ENCODE measurements at regions not wholly inside any gene's neighbourhood (a gene's known extent, or its start where the extent isn't known, plus 50 kb on each side); places are given as distances from the start of the nearest gene placed in this dataset.

- TF ChIP-seq CTCF (IDR thresholded peaks at IDR 0.05), result no peak
These were observed 185.5 kb downstream of the OLFM1 start for GRCh38 chr9:135273008-135273407.

- no peak for TF ChIP-seq CTCF (IDR thresholded peaks at IDR 0.05)
These were observed 187.7 kb downstream of the OLFM1 start for GRCh38 chr9:135275163-135275562.

- no peak for TF ChIP-seq CTCF (IDR thresholded peaks at IDR 0.05)
These were observed 188.3 kb downstream of the OLFM1 start for GRCh38 chr9:135275571-135276289.

GRCh38 chr9:135277219-135278201, 190.0 kb downstream of the OLFM1 start:
- TF ChIP-seq CTCF (IDR thresholded peaks at IDR 0.05), result no peak

GRCh38 chr9:135278586-135278985, 191.1 kb downstream of the OLFM1 start:
- TF ChIP-seq CTCF (IDR thresholded peaks at IDR 0.05), result no peak

GRCh38 chr9:135279385-135279784, 191.9 kb downstream of the OLFM1 start:
- TF ChIP-seq CTCF (IDR thresholded peaks at IDR 0.05), result no peak

- TF ChIP-seq CTCF (IDR thresholded peaks at IDR 0.05), result no peak
These were observed 192.4 kb downstream of the OLFM1 start for GRCh38 chr9:135279834-135280393.

Data from LNCAP (cell line).